Gastrocnemius medialis (tissue), 4 donors: ENCODE measurements at regions not wholly inside any gene's neighbourhood (a gene's known extent, or its start where the extent isn't known, plus 50 kb on each side); places are given as distances from the start of the nearest gene placed in this dataset.

Experiments used
- POLR2A ChIP-seq, 2 donors: fragments of 450-650 bp; IDR thresholded peaks; one replicate each; pipeline ENCODE4 v1.6.1; 2017; ENCODE audit warnings: antibody characterized with exemption in 2 of 2, mild to moderate bottlenecking in 2 of 2, moderate library complexity in 2 of 2
- TF ChIP-seq, protein P1 (sequence below), 5 experiments: fragments of 450-650 bp in 3 of 5; fragments of 200-600 bp in 2 of 5; sonication (generic) in 2 of 5; IDR thresholded peaks in 4 of 5; conservative IDR thresholded peaks in 1 of 5; 1 replicate in 4 of 5; 2 replicates in 1 of 5; pipeline ENCODE4 v1.5.1; 2016 to 2019; ENCODE audit warnings: antibody characterized with exemption in 5 of 5, mild to moderate bottlenecking in 3 of 5, moderate library complexity in 3 of 5

GRCh38 chr10:131847241-131847783 lies 53.5 kb upstream of the PPP2R2D start:
- no peak for TF ChIP-seq POLR2A (IDR thresholded peaks at IDR 0.05)
- TF ChIP-seq, protein P1, sequence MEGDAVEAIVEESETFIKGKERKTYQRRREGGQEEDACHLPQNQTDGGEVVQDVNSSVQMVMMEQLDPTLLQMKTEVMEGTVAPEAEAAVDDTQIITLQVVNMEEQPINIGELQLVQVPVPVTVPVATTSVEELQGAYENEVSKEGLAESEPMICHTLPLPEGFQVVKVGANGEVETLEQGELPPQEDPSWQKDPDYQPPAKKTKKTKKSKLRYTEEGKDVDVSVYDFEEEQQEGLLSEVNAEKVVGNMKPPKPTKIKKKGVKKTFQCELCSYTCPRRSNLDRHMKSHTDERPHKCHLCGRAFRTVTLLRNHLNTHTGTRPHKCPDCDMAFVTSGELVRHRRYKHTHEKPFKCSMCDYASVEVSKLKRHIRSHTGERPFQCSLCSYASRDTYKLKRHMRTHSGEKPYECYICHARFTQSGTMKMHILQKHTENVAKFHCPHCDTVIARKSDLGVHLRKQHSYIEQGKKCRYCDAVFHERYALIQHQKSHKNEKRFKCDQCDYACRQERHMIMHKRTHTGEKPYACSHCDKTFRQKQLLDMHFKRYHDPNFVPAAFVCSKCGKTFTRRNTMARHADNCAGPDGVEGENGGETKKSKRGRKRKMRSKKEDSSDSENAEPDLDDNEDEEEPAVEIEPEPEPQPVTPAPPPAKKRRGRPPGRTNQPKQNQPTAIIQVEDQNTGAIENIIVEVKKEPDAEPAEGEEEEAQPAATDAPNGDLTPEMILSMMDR (IDR thresholded peaks at IDR 0.05 in 4 of 5, conservative IDR thresholded peaks at IDR 0.05 in 1 of 5) = no peak
